SK-N-SH (cell line): ENCODE measurements at regions not wholly inside any gene's neighbourhood (a gene's known extent, or its start where the extent isn't known, plus 50 kb on each side); places are given as distances from the start of the nearest gene placed in this dataset.
A peak's percentile ranks its signal among the peaks of the same experiment; 100 is the strongest.

Experiments used
- CTCF ChIA-PET: fragments of 300-600, 350-600 bp; formaldehyde crosslinking; extraction: SDS; loops from one replicate; lab custom pipeline; 2021; lab: Yijun Ruan, JAX
- POLR2A ChIA-PET: fragments of 350-600 bp; sonication (Branson Sonifier 250); formaldehyde crosslinking; extraction: SDS; loops from one replicate; lab custom pipeline; 2020; ENCODE audit warnings: antibody characterized with exemption, inconsistent platforms; lab: Yijun Ruan, JAX
- DNase-seq: peaks from one replicate; pipeline ENCODE4 v3.0.0; 2012
- H2AFZ ChIP-seq: fragments of 200-600 bp; sonication (generic); 2 replicates; pipeline ENCODE4 v1.8.1; 2016; ENCODE audit warnings: antibody characterized with exemption, mild to moderate bottlenecking, low read depth
- H3F3A ChIP-seq: fragments of 200-600 bp; sonication (generic); replicated peaks from 2 replicates; pipeline ENCODE3; 2016; ENCODE audit warnings: antibody characterized with exemption, mild to moderate bottlenecking; ENCODE audit not compliant: insufficient read depth
- H3K27ac ChIP-seq, 2 experiments: fragments of 200-500 bp in 1 of 2; fragments of 200-600 bp in 1 of 2; sonication (Bioruptor generic) in 1 of 2; sonication (generic), shearing (Covaris generic) in 1 of 2; 2 replicates each; pipeline versions ENCODE4 v1.5.1 to v1.6.1; 2014 to 2016; ENCODE audit warnings: low read depth in 2 of 2, inconsistent platforms in 1 of 2, low read length in 1 of 2, mild to moderate bottlenecking in 1 of 2, mixed read lengths in 1 of 2
- H3K27me3 ChIP-seq: fragments of 200-600 bp; sonication (generic), shearing (Covaris generic); 2 replicates; pipeline ENCODE4 v1.6.1; 2016; ENCODE audit warnings: mixed run types; ENCODE audit not compliant: insufficient read depth
- H3K36me3 ChIP-seq, 2 experiments: fragments of 200-500 bp in 1 of 2; fragments of 200-600 bp in 1 of 2; sonication (Bioruptor generic) in 1 of 2; sonication (generic) in 1 of 2; replicated peaks in 1 of 2; 2 replicates each; pipeline versions ENCODE3 to v1.5.1; 2014 to 2016; ENCODE audit warnings: low read length in 1 of 2, mild to moderate bottlenecking in 1 of 2; ENCODE audit not compliant: insufficient read depth in 2 of 2, control insufficient read depth in 1 of 2
- H3K4me1 ChIP-seq, 2 experiments: fragments of 200-500 bp in 1 of 2; fragments of 200-600 bp in 1 of 2; sonication (Bioruptor generic) in 1 of 2; sonication (generic), shearing (Covaris generic) in 1 of 2; 2 replicates each; pipeline versions ENCODE4 v1.5.1 to v1.6.1; 2014 to 2016; ENCODE audit warnings: low read depth in 1 of 2, low read length in 1 of 2, mixed run types in 1 of 2; ENCODE audit not compliant: insufficient read depth in 2 of 2, control insufficient read depth in 1 of 2
- H3K4me2 ChIP-seq: fragments of 200-600 bp; sonication (generic), shearing (Covaris generic); 2 replicates; pipeline ENCODE4 v1.6.1; 2017; ENCODE audit warnings: mixed run types
- H3K4me3 ChIP-seq, 2 experiments: fragments of 200-500 bp in 1 of 2; fragments of 200-600 bp in 1 of 2; sonication (Bioruptor generic) in 1 of 2; sonication (generic), shearing (Covaris generic) in 1 of 2; 2 replicates each; pipeline versions ENCODE4 v1.5.1 to v1.8.1; 2014 to 2016; ENCODE audit warnings: low read depth in 2 of 2, inconsistent platforms in 1 of 2, low read length in 1 of 2, mild to moderate bottlenecking in 1 of 2, mixed read lengths in 1 of 2, moderate library complexity in 1 of 2
- H3K79me2 ChIP-seq: fragments of 200-600 bp; sonication (generic); 2 replicates; pipeline ENCODE4 v1.8.1; 2017; ENCODE audit warnings: mild to moderate bottlenecking; ENCODE audit not compliant: insufficient read depth
- H3K9ac ChIP-seq: fragments of 200-600 bp; sonication (generic); 2 replicates; pipeline ENCODE4 v1.6.1; 2017; ENCODE audit warnings: mixed run types
- H3K9me2 ChIP-seq: fragments of 200-600 bp; sonication (generic); 2 replicates; pipeline ENCODE4 v1.6.1; 2017; ENCODE audit warnings: mixed run types
- H3K9me3 ChIP-seq: fragments of 200-600 bp; sonication (generic); 2 replicates; pipeline ENCODE4 v1.6.1; 2017; ENCODE audit warnings: mixed run types, mild to moderate bottlenecking, moderate library complexity
- H4K20me1 ChIP-seq: fragments of 200-600 bp; sonication (generic); 2 replicates; pipeline ENCODE4 v1.6.1; 2017; ENCODE audit warnings: mild to moderate bottlenecking, mixed run types; ENCODE audit not compliant: insufficient read depth
- CHD2 ChIP-seq: fragments of 150-350 bp; IDR thresholded peaks from 2 replicates; pipeline ENCODE4 v1.6.1; 2018; ENCODE audit warnings: low read length; ENCODE audit not compliant: partially characterized antibody
- CTCF ChIP-seq: fragments of 200-600 bp; sonication (generic); IDR thresholded peaks from 2 replicates; pipeline ENCODE4 v1.6.1; 2017; ENCODE audit warnings: antibody characterized with exemption, mild to moderate bottlenecking, moderate library complexity
- EP300 ChIP-seq, 2 experiments: IDR thresholded peaks; 2 replicates each; pipeline versions ENCODE4 v1.4.0 to v1.6.1; 2012; ENCODE audit warnings: borderline replicate concordance in 1 of 2, low read depth in 1 of 2, low read length in 1 of 2
- GABPA ChIP-seq: IDR thresholded peaks from 2 replicates; pipeline ENCODE4 v1.4.0; 2012; ENCODE audit warnings: low read depth, mild to moderate bottlenecking
- MAX ChIP-seq: IDR thresholded peaks from 2 replicates; pipeline ENCODE4 v1.4.0; 2012; ENCODE audit warnings: low read depth
- POLR2AphosphoS5 ChIP-seq: IDR thresholded peaks from 2 replicates; pipeline ENCODE4 v1.6.1; 2012; ENCODE audit warnings: low read depth, low read length
- REST ChIP-seq: IDR thresholded peaks from 2 replicates; pipeline ENCODE4 v1.6.1; 2012; ENCODE audit warnings: mild to moderate bottlenecking, low read depth, low read length, moderate library complexity
- SMC3 ChIP-seq: IDR thresholded peaks from 2 replicates; pipeline ENCODE4 v1.6.1; 2012; ENCODE audit warnings: low read depth, low read length, improper control_type of control experiment
- WGBS: methylation state at CpG from one replicate; pipeline ENCODE4 v1.1.6; 2017; ENCODE audit warnings: low lambda C conversion rate; 5-methylcytosine and 5-hydroxymethylcytosine counted together

GRCh38 chr2:100702438-100703109 lies 117.4 kb upstream of the NPAS2 start:
- no peak overlapping the region for H2AFZ ChIP-seq
- POLR2A ChIA-PET: no interaction called here
- H3F3A ChIP-seq: no peaks in the 10 kb centered on the region
- 0 out of 2 replicates have a peak, but pooled peaks cover 5% of the 10 kb centered on the region for H3K27me3 ChIP-seq
- no peaks in the 10 kb centered on the region for H4K20me1 ChIP-seq
- no peaks in the 10 kb centered on the region for H3K4me1 ChIP-seq
- CTCF ChIA-PET: interaction anchor here (0.9 kb wide), 1 partner anchor 96 kb away, joined by 3 read pairs; no protein-coding TSS in a partner anchor
- no peaks in the 10 kb centered on the region for H3K9me2 ChIP-seq
- no peak overlapping the region for H3K27ac ChIP-seq
- no peak overlapping the region for H3K9ac ChIP-seq
- DNase-seq: no peak
- no peak overlapping the region for H3K4me3 ChIP-seq
- H3K36me3 ChIP-seq: no peaks in the 10 kb centered on the region
- no peak overlapping the region for H3K4me2 ChIP-seq
- no peaks in the 10 kb centered on the region for H3K9me3 ChIP-seq
- WGBS: 47% methylated on average over 5 of the region's 5 CpGs
- no peak for TF ChIP-seq REST
- TF ChIP-seq, all 33 proteins: peak for 0
- no peaks in the 10 kb centered on the region for H3K79me2 ChIP-seq

GRCh38 chr2:100703213-100703612 lies 116.7 kb upstream of the NPAS2 start:
- H3K79me2 ChIP-seq: no peaks in the 10 kb centered on the region
- H3F3A ChIP-seq: no peaks in the 10 kb centered on the region
- H2AFZ ChIP-seq: no peak overlapping the region
- H4K20me1 ChIP-seq: no peaks in the 10 kb centered on the region
- H3K4me3 ChIP-seq: no peak overlapping the region
- ChIA-PET POLR2A (no interaction called here), CTCF (no interaction called here)
- 0 out of 2 replicates have a peak, but pooled peaks cover 5% of the 10 kb centered on the region for H3K27me3 ChIP-seq
- TF ChIP-seq POLR2AphosphoS5: no peak
- no peak for TF ChIP-seq CHD2
- TF ChIP-seq MAX: no peak
- TF ChIP-seq EP300 (IDR thresholded peaks at IDR 0.05; ENCODE audit: borderline replicate concordance in 1 of 2, low read depth in 1 of 2, low read length in 1 of 2): no peak
- TF ChIP-seq SMC3: no peak
- no peak overlapping the region for H3K27ac ChIP-seq
- no peaks in the 10 kb centered on the region for H3K9me2 ChIP-seq
- H3K36me3 ChIP-seq: no peaks in the 10 kb centered on the region
- DNase-seq: no peak
- WGBS: 75% methylated on average over 5 of the region's 5 CpGs
- no peaks in the 10 kb centered on the region for H3K4me1 ChIP-seq
- H3K9ac ChIP-seq: no peak overlapping the region
- no peak overlapping the region for H3K4me2 ChIP-seq
- H3K9me3 ChIP-seq: no peaks in the 10 kb centered on the region

GRCh38 chr2:100703739-100704138 lies 116.2 kb upstream of the NPAS2 start:
- DNase-seq: no peak
- Histone ChIP-seq H3K36me3 (no peaks in the 10 kb centered on the region), H3K27ac (no peak overlapping the region), H3K9me3 (no peaks in the 10 kb centered on the region), H4K20me1 (no peaks in the 10 kb centered on the region)
- CTCF ChIA-PET: no interaction called here
- TF ChIP-seq CTCF (peak; percentile 19), GABPA (no peak)
- TF ChIP-seq, all 33 proteins: peak for 1
- POLR2A ChIA-PET: no interaction called here
- no peak overlapping the region for H3K9ac ChIP-seq
- H3F3A ChIP-seq: no peaks in the 10 kb centered on the region
- no peaks in the 10 kb centered on the region for H3K4me1 ChIP-seq
- H3K4me3 ChIP-seq: no peak overlapping the region
- 0 out of 2 replicates have a peak, but pooled peaks cover 5% of the 10 kb centered on the region for H3K27me3 ChIP-seq
- H3K9me2 ChIP-seq: no peaks in the 10 kb centered on the region
- no peaks in the 10 kb centered on the region for H3K79me2 ChIP-seq
- 53% methylated on average over 3 of the region's 3 CpGs for WGBS
- no peak overlapping the region for H3K4me2 ChIP-seq
- no peak overlapping the region for H2AFZ ChIP-seq
